SHP77 treated with DMSO at 0.1 percent for 48 hours (cell line): ENCODE measurements at regions not wholly inside any gene's neighbourhood (a gene's known extent, or its start where the extent isn't known, plus 50 kb on each side); places are given as distances from the start of the nearest gene placed in this dataset.
"Not testable (repeated sequence)": the region's sequence is repeated elsewhere in the genome, so short reads cannot be mapped to it uniquely, and the experiment has no call there.

ENCODE experiments used
- DNase-seq: peaks from one replicate; lab custom pipeline; 2025; lab: John Stamatoyannopoulos, UW

GRCh38 chr1:43042773-43043457 lies 84.2 kb upstream of the SLC2A1 start:
- DNase-seq = no peak

GRCh38 chr1:43042127-43042526 lies 83.5 kb upstream of the SLC2A1 start:
- DNase-seq = no peak

- no peak for DNase-seq
These were observed 82.9 kb upstream of the SLC2A1 start for GRCh38 chr1:43041591-43041990.

DNA sequence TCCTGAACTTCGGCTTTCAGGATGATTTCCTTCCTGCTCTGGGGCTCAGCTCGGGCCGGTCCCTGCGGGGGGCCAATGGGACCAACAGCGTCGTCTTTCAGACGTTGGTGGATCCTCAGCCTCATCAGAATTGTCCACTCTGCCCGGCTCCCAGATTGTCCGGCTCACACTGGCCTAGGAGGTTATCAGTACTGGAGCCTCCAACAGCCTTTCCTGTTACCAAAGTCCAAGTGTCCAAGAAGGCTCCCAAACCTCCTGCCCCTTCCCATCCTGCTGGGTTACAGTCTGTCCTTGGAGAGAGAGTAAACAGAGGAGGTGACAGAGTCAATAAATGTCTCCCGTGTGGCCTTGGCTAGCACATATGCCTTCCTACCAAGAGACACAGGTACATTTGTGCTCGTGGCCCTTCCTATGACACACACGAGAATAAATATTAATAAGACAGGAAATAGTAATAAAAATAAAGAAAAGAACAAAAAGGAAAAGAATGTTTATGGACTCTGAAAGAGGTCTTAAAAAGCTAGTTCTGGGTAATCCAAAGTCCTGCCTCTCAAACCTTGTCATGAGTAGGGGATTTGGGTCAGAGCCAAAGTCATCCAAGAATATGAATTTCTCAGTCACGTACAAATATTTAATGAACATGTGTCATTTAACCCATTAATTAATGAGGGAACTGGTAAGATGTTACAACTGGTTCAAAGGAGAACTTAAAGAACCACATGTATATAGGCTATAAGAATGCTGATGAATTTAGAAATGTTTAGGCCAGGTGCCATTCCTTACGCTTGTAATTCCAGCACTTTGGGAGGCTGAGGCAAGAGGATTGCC lies 80.8 kb upstream of the SLC2A1 start:
- no peak for DNase-seq

DNA sequence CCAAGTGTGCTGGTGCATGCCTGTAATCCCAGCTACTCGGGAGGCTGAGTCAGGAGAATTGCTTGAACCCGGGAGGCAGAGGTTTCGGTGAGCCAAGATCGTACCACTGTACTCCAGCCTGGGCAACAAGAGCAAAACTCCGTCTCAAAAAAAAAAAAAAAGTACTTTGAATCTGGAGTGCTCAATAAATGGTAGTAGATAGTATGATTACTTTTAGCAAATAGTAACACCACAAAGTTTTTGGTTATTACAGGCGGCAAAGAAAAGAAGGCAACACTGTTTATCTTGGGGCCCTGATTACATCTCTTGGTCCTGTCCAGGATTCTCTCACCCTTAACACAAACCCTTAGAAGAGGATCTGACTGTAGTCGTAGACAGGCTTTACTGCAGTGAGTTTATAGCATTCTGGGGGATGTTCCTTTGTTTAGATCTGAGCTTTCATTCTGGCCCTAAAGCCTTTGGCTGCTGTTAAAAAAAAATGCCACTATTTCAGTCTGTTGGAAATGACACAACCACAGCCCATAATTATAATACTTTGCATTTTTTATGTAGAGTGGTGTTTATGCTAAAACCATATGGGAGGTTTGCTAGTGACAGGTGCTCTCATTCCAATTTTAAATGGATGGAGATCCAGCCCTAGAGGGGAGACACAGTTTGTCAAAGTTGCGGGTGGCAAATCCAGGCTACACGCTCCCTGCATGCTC lies 79.7 kb upstream of the SLC2A1 start:
- no peak for DNase-seq

GRCh38 chr1:43037466-43037865 lies 78.8 kb upstream of the SLC2A1 start:
- no peak for DNase-seq

GRCh38 chr1:43036932-43037331 lies 78.3 kb upstream of the SLC2A1 start:
- no peak for DNase-seq

DNA sequence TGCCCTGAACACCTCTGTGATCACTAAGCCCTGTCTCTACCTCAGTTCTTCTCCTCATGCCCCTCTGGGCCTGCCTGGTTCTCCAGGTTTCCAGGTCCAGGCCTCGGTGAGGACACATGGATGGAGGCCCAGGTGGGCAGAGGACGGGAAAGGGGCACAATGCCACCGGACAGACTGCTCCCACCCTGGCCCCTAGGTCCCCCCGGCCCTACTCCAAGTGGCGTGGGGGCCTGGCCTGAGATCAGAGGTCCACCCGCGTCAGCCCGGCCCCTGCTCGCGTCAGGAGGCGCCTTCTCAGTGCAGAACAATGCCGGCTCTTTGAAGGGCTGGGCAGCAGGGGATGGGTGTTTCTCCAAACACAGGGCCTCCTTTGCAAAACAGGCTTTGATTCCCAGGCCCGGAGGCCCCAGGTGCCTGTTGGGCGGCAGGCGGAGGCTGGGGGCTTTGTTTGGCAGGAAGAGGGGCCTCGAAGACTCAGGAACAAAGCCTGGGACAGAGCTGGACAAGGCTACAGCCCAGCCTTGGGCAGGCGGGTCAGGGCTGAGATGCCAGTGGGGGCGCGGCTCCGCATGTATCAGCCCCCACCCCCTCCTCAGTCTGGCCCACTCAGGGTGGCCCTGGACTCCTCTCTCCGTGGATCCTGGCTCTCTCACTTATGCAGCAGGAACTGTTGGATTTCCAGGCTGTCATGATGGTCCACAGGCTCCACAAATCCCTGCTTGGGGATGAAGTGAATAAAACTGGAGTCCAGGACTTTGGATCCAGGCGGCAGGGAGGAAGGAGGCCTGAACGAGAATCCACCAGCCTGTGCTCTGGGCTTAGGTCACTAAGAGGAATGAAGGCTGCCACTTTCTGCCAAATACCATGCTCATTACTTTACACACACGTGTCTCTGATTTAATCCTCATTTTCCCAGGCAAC lies 77.4 kb upstream of the SLC2A1 start:
- DNase-seq = no peak

DNA sequence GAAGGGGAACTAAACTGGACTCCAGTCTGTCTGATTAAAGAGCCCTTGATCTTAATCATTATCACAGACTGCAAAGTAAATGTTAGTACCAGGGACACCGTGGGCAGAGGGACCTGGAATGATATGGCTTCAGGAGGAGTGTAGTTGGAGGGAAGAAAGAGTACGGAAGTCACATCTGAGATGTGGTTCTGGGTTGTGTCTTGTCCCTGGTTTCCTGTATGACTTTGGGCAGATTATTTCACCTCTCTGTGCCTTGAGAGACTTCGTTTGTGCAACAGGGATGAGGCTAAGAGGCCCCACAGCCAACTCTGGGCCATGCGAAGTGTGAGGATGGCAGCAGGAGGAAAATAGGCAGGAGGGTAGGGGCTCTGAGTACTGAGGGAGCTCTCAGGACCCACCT lies 76.1 kb upstream of the SLC2A1 start:
- no peak for DNase-seq

GRCh38 chr1:43034195-43034658 lies 75.6 kb upstream of the SLC2A1 start:
- DNase-seq = no peak

DNA sequence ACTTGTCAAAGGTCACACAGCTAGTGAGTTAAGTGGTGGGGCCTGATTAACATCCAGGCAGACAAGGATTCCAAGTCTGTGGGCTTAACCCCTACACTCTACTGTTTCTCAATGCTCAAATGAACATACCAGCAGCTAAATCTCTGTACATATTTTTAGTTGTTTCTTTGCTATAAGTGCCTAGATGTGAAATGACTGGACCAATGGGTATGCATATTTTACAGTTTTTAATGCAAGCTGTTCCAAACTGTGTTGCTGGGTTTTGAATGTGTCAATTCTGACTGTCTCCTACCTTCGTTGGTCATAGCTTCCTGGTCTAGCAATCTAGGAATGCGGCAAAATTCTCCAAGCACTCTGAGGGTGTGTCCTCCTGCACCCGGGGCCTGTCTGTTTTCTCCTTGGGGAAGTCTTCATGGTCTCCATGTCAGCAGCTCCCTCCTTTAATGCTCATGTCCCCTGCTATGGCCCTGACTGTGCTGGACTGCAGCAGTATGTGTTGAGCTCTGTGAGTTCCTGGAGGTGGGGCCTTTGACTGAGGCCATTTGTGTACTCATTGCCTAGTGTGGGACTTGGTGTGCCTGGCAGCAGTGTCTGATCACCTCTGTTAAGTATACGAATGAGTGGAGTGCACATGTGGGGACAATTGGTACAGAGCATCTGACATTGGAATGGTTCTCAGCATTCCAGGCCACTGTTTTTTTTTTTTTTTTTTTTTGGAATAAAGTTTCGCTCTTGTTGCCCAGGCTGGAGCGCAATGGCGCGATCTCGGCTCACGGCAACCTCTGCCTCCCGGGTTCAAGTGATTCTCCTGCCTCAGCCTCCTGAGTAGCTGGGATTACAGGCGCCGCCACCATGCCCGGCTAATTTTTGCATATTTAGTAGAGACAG lies 72.9 kb upstream of the SLC2A1 start:
- no peak for DNase-seq

DNA sequence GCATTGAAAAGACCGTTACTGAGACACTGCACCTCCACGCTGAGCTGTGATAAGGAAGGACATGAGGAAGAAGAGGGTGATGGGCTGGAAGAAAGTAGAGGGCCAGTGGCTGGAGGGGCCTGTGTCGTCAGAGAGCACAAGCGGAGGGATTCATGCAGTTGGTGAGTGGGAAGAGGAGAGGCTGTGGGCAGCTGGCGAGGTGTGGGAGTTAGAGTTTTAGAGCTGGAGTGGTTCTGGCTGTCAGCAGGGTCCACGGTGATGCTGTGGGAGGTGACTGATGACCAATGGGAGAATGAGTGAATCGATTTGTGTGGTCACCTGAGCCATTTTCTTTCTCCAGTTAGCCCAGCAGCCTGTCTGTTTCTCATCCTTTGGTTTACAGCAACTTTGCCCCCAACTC lies 66.2 kb upstream of the SLC2A1 start:
- DNase-seq = no peak

DNA sequence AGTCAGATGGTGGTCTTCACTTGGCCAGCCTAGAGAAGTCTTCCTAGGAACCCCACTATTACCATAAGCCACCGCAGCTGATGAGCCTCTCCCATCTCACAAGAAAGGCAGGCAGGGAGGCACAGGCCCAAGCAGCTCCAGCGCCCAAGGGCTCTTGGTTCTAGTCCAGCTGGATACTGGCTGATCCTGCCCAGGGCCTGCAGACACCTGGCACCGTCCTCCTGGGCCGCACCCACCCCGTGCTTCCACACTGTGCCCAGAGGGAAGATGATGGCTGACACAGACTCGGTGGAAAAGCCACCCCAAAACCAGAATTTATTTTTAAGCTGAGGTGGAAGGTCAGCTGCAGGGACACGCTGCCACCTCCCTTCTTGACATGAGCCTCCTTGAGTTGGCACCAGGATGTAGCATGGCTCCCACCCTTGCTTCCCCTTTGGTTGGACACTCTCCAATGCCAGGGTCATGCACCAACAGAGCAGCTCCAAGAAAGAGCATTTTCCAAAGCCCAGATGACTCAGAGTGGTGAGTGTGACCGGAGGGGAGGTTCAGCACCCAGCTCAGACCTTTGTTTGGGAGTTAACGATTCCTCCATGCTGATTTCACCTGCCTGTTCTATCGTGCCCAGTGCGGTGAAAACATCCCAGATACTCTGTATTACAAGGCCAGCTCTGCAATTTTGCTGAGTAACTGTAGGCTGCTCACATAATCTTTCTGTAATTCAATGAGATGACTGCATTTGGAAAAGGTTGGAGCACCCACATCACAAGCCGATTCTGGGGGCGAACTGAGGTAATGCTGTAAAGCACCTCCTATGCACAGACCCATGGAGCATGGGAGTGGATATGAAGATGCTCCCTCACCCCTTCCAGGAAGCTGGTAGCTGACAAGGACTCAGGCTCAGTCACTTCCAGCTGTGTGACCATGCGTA lies 63.1 kb upstream of the SLC2A1 start:
- DNase-seq = no peak

DNA sequence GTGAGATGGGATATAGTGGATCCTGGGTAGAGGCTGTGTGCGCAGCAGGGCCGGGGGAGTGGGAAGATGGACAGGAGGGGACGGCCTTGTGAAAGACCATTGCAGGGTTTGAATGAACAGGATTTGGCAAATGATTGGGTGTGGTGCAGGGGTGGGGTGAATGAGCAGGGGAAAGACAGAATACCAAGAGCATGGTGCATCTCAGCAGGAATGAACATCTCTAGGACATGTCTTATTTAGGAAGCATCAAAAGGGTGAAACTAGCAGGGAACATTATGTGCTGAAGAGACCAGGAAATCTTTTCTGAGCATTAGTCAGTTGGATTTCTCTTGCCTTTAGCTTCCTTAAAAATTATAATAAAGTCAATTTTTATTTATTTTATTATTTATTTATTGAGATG lies 60.6 kb upstream of the SLC2A1 start:
- DNase-seq = no peak

GRCh38 chr1:43018121-43018520 lies 59.5 kb upstream of the SLC2A1 start:
- DNase-seq = no peak

DNA sequence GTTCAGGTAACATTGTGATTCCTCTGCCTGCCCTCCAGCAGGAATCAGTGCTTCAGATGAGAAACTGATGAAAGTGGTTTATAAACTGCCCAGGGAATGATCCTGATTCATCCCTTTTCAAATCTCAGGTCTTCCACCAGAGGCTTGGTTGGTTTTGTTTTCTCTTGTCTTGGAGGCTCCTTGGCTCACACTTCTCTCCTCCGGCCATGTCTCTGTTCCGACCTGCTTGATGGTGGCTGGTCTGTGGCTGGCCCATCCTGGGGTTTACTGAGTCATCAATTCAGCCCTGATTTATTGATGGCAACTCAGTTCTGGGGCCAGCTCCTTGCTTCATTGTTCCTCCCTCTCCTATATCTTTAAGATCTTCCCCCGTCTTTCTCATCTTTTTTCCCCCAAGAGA lies 56.6 kb upstream of the SLC2A1 start:
- DNase-seq = no peak

- not testable (repeated sequence) for DNase-seq
These were observed 55.9 kb upstream of the SLC2A1 start for GRCh38 chr1:43014579-43014978.

DNA sequence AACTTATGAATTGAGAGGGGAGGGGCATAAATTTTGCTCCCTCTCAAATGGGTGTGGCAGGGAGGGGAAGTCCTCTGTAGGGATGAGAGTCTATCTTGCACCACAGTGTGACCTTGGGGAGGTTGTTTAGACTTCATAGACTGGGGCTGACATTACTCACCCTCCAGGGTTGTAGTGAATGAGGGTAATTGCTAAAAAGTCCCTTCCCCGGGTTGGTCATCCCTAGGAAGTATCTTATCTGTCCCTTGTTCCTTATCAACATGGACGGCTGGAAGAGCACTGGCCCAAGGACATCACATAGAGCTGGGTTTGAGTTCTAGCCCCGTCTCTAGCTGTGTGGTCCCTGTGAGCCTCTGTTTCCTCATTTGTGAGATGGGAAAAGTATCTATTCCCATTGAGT lies 52.4 kb upstream of the SLC2A1 start:
- DNase-seq = no peak

- no peak for DNase-seq
These were observed 50.6 kb upstream of the SLC2A1 start for GRCh38 chr1:43009274-43009673.
